OCI-LY3 (cell line): ENCODE measurements at regions not wholly inside any gene's neighbourhood (a gene's known extent, or its start where the extent isn't known, plus 50 kb on each side); places are given as distances from the start of the nearest gene placed in this dataset.

ENCODE experiments used
- H2AFZ ChIP-seq: fragments of 200-600, 300-600 bp; shearing (Covaris generic); 2 replicates; pipeline ENCODE4 v1.6.0; 2014; ENCODE audit warnings: antibody characterized with exemption, low read depth, low read length
- H3K27ac ChIP-seq: fragments of 200-600, 300-600 bp; sonication (generic); 2 replicates; pipeline ENCODE4 v1.5.1; 2014; ENCODE audit warnings: mild to moderate bottlenecking, low read length, moderate library complexity, mixed read lengths
- H3K27me3 ChIP-seq: fragments of 200-600, 300-600 bp; sonication (generic); 2 replicates; pipeline ENCODE4 v1.6.1; 2014; ENCODE audit warnings: low read depth, low read length, mixed read lengths
- H3K36me3 ChIP-seq: fragments of 200-600, 300-600 bp; sonication (generic); replicated peaks from 2 replicates; pipeline ENCODE3; 2014; ENCODE audit warnings: low read depth, low read length, mixed read lengths
- H3K4me1 ChIP-seq: fragments of 300-600, 200-600 bp; sonication (generic); 2 replicates; pipeline ENCODE4 v1.6.1; 2014; ENCODE audit warnings: low read length, mixed read lengths
- H3K4me2 ChIP-seq: fragments of 200-600, 300-600 bp; sonication (generic); 2 replicates; pipeline ENCODE4 v1.6.1; 2014; ENCODE audit warnings: low read length, mixed read lengths
- H3K4me3 ChIP-seq: fragments of 300-600, 200-600 bp; sonication (generic); 2 replicates; pipeline ENCODE4 v1.5.1; 2014; ENCODE audit warnings: antibody characterized with exemption, mild to moderate bottlenecking, low read length, moderate library complexity
- H3K79me2 ChIP-seq: fragments of 300-600, 200-600 bp; shearing (Covaris generic); 2 replicates; pipeline ENCODE4 v1.6.1; 2014; ENCODE audit warnings: mild to moderate bottlenecking, low read length, mixed read lengths
- H3K9ac ChIP-seq: fragments of 300-600, 200-600 bp; shearing (Covaris generic); 2 replicates; pipeline ENCODE4 v1.6.0; 2014; ENCODE audit warnings: mild to moderate bottlenecking, low read length, moderate library complexity
- H3K9me3 ChIP-seq: fragments of 200-600, 300-600 bp; shearing (Covaris generic); 2 replicates; pipeline ENCODE4 v1.6.1; 2014; ENCODE audit warnings: low read length, mixed read lengths; ENCODE audit not compliant: insufficient read depth
- H4K20me1 ChIP-seq: fragments of 200-600, 300-600 bp; sonication (generic); 2 replicates; pipeline ENCODE4 v1.6.1; 2016; ENCODE audit warnings: low read length, mixed read lengths; ENCODE audit not compliant: insufficient read depth
- CTCF ChIP-seq: fragments of 200-600, 300-600 bp; sonication (generic); IDR thresholded peaks from 2 replicates; pipeline ENCODE4 v1.5.1; 2014; ENCODE audit warnings: antibody characterized with exemption, low read length, low read depth
- EZH2phosphoT487 ChIP-seq: fragments of 200-600 bp; shearing (Covaris generic); IDR thresholded peaks from 2 replicates; pipeline ENCODE4 v1.6.1; 2018; ENCODE audit warnings: antibody characterized with exemption, mixed run types, low read depth

GRCh38 chr4:123510221-123510620, 113.6 kb downstream of the SPRY1 start:
- Histone ChIP-seq H3K36me3 (no peaks in the 10 kb centered on the region), H3K27ac (no peak overlapping the region), H3K79me2 (no peaks in the 10 kb centered on the region), H3K4me1 (no peaks in the 10 kb centered on the region), H2AFZ (no peak overlapping the region), H3K4me2 (no peak overlapping the region), H3K9me3 (no peaks in the 10 kb centered on the region), H3K27me3 (no peaks in the 10 kb centered on the region; the same call in 1 of the 2 replicates), H3K9ac (no peak overlapping the region), H3K4me3 (no peak overlapping the region), H4K20me1 (no peaks in the 10 kb centered on the region)
- TF ChIP-seq EZH2phosphoT487 (no peak), CTCF (no peak)

- no peak overlapping the region for H3K27ac ChIP-seq
- no peaks in the 10 kb centered on the region for H3K36me3 ChIP-seq
- no peaks in the 10 kb centered on the region; the same call in 1 of the 2 replicates for H3K27me3 ChIP-seq
- H2AFZ ChIP-seq: no peak overlapping the region
- H3K4me1 ChIP-seq: no peaks in the 10 kb centered on the region
- no peak overlapping the region for H3K4me3 ChIP-seq
- H3K79me2 ChIP-seq: no peaks in the 10 kb centered on the region
- H3K9ac ChIP-seq: no peak overlapping the region
- no peaks in the 10 kb centered on the region for H4K20me1 ChIP-seq
- H3K9me3 ChIP-seq: no peaks in the 10 kb centered on the region
- TF ChIP-seq EZH2phosphoT487: no peak
- no peak for TF ChIP-seq CTCF
- H3K4me2 ChIP-seq: no peak overlapping the region
These were observed 114.1 kb downstream of the SPRY1 start for GRCh38 chr4:123510659-123511058.

- H3K4me3 ChIP-seq: no peak overlapping the region
- H3K9me3 ChIP-seq: no peaks in the 10 kb centered on the region
- H3K9ac ChIP-seq: no peak overlapping the region
- no peaks in the 10 kb centered on the region for H3K79me2 ChIP-seq
- H2AFZ ChIP-seq: no peak overlapping the region
- H4K20me1 ChIP-seq: no peaks in the 10 kb centered on the region
- H3K4me1 ChIP-seq: no peaks in the 10 kb centered on the region
- no peaks in the 10 kb centered on the region for H3K36me3 ChIP-seq
- H3K27me3 ChIP-seq: no peaks in the 10 kb centered on the region
- no peak for TF ChIP-seq CTCF
- no peak for TF ChIP-seq EZH2phosphoT487
- no peak overlapping the region for H3K27ac ChIP-seq
- H3K4me2 ChIP-seq: no peak overlapping the region
These were observed 120.0 kb downstream of the SPRY1 start for GRCh38 chr4:123516576-123516975.

- no peak overlapping the region for H3K4me3 ChIP-seq
- H3K27me3 ChIP-seq: no peaks in the 10 kb centered on the region
- no peak overlapping the region for H3K27ac ChIP-seq
- no peaks in the 10 kb centered on the region for H3K9me3 ChIP-seq
- H3K4me1 ChIP-seq: no peaks in the 10 kb centered on the region
- H3K4me2 ChIP-seq: no peak overlapping the region
- TF ChIP-seq EZH2phosphoT487 (no peak), CTCF (no peak)
- H3K36me3 ChIP-seq: no peaks in the 10 kb centered on the region
- no peak overlapping the region for H2AFZ ChIP-seq
- H3K79me2 ChIP-seq: no peaks in the 10 kb centered on the region
- H3K9ac ChIP-seq: no peak overlapping the region
- H4K20me1 ChIP-seq: no peaks in the 10 kb centered on the region
These were observed 120.6 kb downstream of the SPRY1 start for GRCh38 chr4:123517176-123517575.
